K562 (cell line): ENCODE measurements at regions not wholly inside any gene's neighbourhood (a gene's known extent, or its start where the extent isn't known, plus 50 kb on each side); places are given as distances from the start of the nearest gene placed in this dataset.
"Not testable (repeated sequence)": the region's sequence is repeated elsewhere in the genome, so short reads cannot be mapped to it uniquely, and the experiment has no call there.

Experiments used
- POLR2A ChIP-seq: fragments of 450-650 bp; conservative IDR thresholded peaks from 2 replicates; pipeline ENCODE4 v1.6.1; 2016
- TF ChIP-seq, protein P1 (sequence below), 3 experiments: IDR thresholded peaks in 2 of 3; conservative IDR thresholded peaks in 1 of 3; 2 replicates each; pipeline ENCODE4 v1.5.1; 2011 to 2012; ENCODE audit warnings: low read length in 3 of 3, mild to moderate bottlenecking in 3 of 3, control low read depth in 2 of 3, improper control_type of control experiment in 1 of 3, inconsistent platforms in 1 of 3, low read depth in 1 of 3, mixed read lengths in 1 of 3, moderate library complexity in 1 of 3; ENCODE audit not compliant: insufficient read depth in 2 of 3

DNA sequence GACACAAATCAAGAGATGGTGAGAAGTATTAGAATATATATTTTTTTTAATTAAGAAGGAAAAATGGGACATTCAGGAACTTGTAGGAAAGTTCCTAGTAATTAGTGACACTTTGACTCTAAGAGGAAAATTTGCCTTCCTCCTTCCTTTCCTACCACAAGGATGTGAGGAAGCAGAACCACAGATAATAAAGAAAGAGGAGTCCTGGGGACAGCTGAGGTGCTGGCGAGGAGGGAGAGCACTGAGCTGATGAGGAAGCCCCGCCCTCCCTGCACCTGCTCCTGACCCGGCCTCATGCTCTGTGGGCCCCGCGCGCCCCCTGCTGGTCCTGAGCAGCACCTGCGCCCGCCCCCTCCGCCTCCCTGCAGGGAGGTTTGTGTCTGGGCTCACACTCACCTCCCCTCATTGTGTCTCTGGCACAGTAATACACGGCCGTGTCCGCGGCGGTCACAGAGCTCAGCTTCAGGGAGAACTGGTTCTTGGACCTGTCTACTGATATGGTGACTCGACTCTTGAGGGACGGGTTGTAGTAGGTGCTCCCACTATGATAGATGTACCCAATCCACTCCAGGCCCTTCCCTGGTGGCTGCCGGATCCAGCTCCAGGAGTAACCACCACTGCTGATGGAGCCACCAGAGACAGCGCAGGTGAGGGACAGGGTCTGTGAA, 822.6 kb downstream of the TMEM121 start:
- TF ChIP-seq, protein P1, sequence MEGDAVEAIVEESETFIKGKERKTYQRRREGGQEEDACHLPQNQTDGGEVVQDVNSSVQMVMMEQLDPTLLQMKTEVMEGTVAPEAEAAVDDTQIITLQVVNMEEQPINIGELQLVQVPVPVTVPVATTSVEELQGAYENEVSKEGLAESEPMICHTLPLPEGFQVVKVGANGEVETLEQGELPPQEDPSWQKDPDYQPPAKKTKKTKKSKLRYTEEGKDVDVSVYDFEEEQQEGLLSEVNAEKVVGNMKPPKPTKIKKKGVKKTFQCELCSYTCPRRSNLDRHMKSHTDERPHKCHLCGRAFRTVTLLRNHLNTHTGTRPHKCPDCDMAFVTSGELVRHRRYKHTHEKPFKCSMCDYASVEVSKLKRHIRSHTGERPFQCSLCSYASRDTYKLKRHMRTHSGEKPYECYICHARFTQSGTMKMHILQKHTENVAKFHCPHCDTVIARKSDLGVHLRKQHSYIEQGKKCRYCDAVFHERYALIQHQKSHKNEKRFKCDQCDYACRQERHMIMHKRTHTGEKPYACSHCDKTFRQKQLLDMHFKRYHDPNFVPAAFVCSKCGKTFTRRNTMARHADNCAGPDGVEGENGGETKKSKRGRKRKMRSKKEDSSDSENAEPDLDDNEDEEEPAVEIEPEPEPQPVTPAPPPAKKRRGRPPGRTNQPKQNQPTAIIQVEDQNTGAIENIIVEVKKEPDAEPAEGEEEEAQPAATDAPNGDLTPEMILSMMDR (IDR thresholded peaks at IDR 0.05 in 2 of 3, conservative IDR thresholded peaks at IDR 0.05 in 1 of 3; ENCODE audit: insufficient read depth in 2 of 3, low read depth in 1 of 3, low read length in 3 of 3), result peak in 2 of 3 experiments; percentile 33 to 43; a peak in 5 of 6 replicates
- TF ChIP-seq POLR2A, result not testable (repeated sequence)
